HCT116 (cell line): ENCODE measurements at regions not wholly inside any gene's neighbourhood (a gene's known extent, or its start where the extent isn't known, plus 50 kb on each side); places are given as distances from the start of the nearest gene placed in this dataset.
A peak's percentile ranks its signal among the peaks of the same experiment; 100 is the strongest.

Experiments
- ATAC-seq: fragments of 200-7000 bp; cut with Tn5 transposase; 2 replicates; pipeline ENCODE4 v1.9.1; 2020; ENCODE audit warnings: mild to moderate bottlenecking, moderate library complexity
- BruUV-seq: library from RNA; stranded (reverse); fragments of 400-500 nt; replicated peaks from 2 replicates; lab custom pipeline; 2021; lab: Mats Ljungman, UMichigan
- CTCF ChIA-PET: fragments of 300-600 bp; sonication (Branson Sonifier 250); formaldehyde crosslinking; loops from one replicate; lab custom pipeline; 2021; ENCODE audit warnings: antibody characterized with exemption; lab: Charles Lee
- POLR2A ChIA-PET: fragments of 300-600, 350-600 bp; sonication (Branson Sonifier 250); formaldehyde crosslinking; loops from one replicate; lab custom pipeline; 2021; ENCODE audit warnings: antibody characterized with exemption; lab: Charles Lee
- RAD21 ChIA-PET, 2 experiments: fragments of 300-600 bp; sonication (Branson Sonifier 250); formaldehyde crosslinking; loops; one replicate each; lab custom pipeline; 2023; ENCODE audit warnings: low total read pairs in 2 of 2; ENCODE audit not compliant: uncharacterized antibody in 2 of 2, unreplicated experiment in 2 of 2, low non-redundant PET in 1 of 2; lab: Charles Lee
- DNase-seq: peaks from one replicate; pipeline ENCODE4 v3.0.0-alpha.2; 2010; ENCODE audit warnings: low read depth, low spot score
- H2AFZ ChIP-seq: fragments of 200-600 bp; shearing (Covaris generic), sonication (generic); 2 replicates; pipeline ENCODE4 v1.6.1; 2017; ENCODE audit warnings: low read depth, mixed run types, mixed read lengths, antibody characterized with exemption, low read length; ENCODE audit not compliant: poor library complexity, severe bottlenecking
- H3K27ac ChIP-seq: 2 replicates; pipeline ENCODE4 v1.5.1; 2012; ENCODE audit warnings: low read depth, low read length
- H3K27me3 ChIP-seq: fragments of 200-600 bp; sonication (generic); 2 replicates; pipeline ENCODE4 v1.6.1; 2016; ENCODE audit warnings: mixed run types, low read length, mixed read lengths; ENCODE audit not compliant: insufficient read depth
- H3K36me3 ChIP-seq, 2 experiments: fragments of 200-500 bp in 1 of 2; fragments of 200-600 bp in 1 of 2; sonication (Bioruptor generic) in 1 of 2; sonication (generic) in 1 of 2; 2 replicates each; pipeline versions ENCODE4 v1.5.1 to v1.6.1; 2014 to 2016; ENCODE audit warnings: low read length in 2 of 2, inconsistent platforms in 1 of 2, mixed read lengths in 1 of 2, mixed run types in 1 of 2; ENCODE audit not compliant: insufficient read depth in 2 of 2, control insufficient read depth in 1 of 2
- H3K4me1 ChIP-seq, 2 experiments: fragments of 200-600 bp in 1 of 2; sonication (generic) in 1 of 2; 2 replicates each; pipeline versions ENCODE4 v1.5.1 to v1.6.1; 2012 to 2017; ENCODE audit warnings: low read length in 2 of 2, inconsistent platforms in 1 of 2, mild to moderate bottlenecking in 1 of 2, mixed read lengths in 1 of 2, mixed run types in 1 of 2, moderate library complexity in 1 of 2; ENCODE audit not compliant: insufficient read depth in 2 of 2, control insufficient read depth in 1 of 2
- H3K4me2 ChIP-seq: fragments of 200-600 bp; sonication (generic); 2 replicates; pipeline ENCODE4 v1.6.1; 2017; ENCODE audit warnings: mixed run types, low read length, mixed read lengths
- H3K4me3 ChIP-seq, 2 experiments: fragments of 200-600 bp in 1 of 2; sonication (generic) in 1 of 2; replicated peaks in 1 of 2; 2 replicates each; pipeline ENCODE4 v1.5.1; 2011 to 2016; ENCODE audit warnings: low read length in 2 of 2, control low read depth in 1 of 2, low read depth in 1 of 2, mild to moderate bottlenecking in 1 of 2, mixed read lengths in 1 of 2, mixed run types in 1 of 2
- H3K79me2 ChIP-seq: fragments of 200-600 bp; sonication (generic); 2 replicates; pipeline ENCODE4 v1.6.1; 2017; ENCODE audit warnings: mild to moderate bottlenecking, mixed run types, low read length, moderate library complexity, mixed read lengths; ENCODE audit not compliant: insufficient read depth
- H3K9ac ChIP-seq: fragments of 200-600 bp; sonication (generic); 2 replicates; pipeline ENCODE4 v1.6.1; 2016; ENCODE audit warnings: low read length, mixed read lengths
- H3K9me2 ChIP-seq: fragments of 200-600 bp; sonication (generic), shearing (Covaris generic); 2 replicates; pipeline ENCODE4 v1.6.1; 2017; ENCODE audit warnings: mixed run types, mild to moderate bottlenecking, moderate library complexity; ENCODE audit not compliant: insufficient read depth
- H3K9me3 ChIP-seq, 2 experiments: fragments of 200-500 bp in 1 of 2; fragments of 200-600 bp in 1 of 2; sonication (Bioruptor generic) in 1 of 2; sonication (generic) in 1 of 2; 2 replicates each; pipeline ENCODE4 v1.6.1; 2014 to 2017; ENCODE audit warnings: low read length in 2 of 2, mixed read lengths in 2 of 2, inconsistent platforms in 1 of 2, low read depth in 1 of 2, mild to moderate bottlenecking in 1 of 2, mixed run types in 1 of 2, moderate library complexity in 1 of 2; ENCODE audit not compliant: control insufficient read depth in 1 of 2, insufficient read depth in 1 of 2
- H4K20me1 ChIP-seq: fragments of 200-600 bp; sonication (generic), shearing (Covaris generic); 2 replicates; pipeline ENCODE4 v1.6.1; 2017; ENCODE audit warnings: mixed run types, mild to moderate bottlenecking, moderate library complexity; ENCODE audit not compliant: insufficient read depth
- FOSL1 ChIP-seq: IDR thresholded peaks from 2 replicates; pipeline ENCODE4 v1.6.1; 2012; ENCODE audit warnings: low read depth
- intact Hi-C: fragments of 100-400 bp; cut with micrococcal nuclease; formaldehyde crosslinking; loops from 2 replicates; pipeline ENCODE4 v1.10.0; 2022
- TF ChIP-seq, protein P1 (sequence below): IDR thresholded peaks from 2 replicates; pipeline ENCODE4 v1.6.1; 2012; ENCODE audit warnings: low read depth

DNA sequence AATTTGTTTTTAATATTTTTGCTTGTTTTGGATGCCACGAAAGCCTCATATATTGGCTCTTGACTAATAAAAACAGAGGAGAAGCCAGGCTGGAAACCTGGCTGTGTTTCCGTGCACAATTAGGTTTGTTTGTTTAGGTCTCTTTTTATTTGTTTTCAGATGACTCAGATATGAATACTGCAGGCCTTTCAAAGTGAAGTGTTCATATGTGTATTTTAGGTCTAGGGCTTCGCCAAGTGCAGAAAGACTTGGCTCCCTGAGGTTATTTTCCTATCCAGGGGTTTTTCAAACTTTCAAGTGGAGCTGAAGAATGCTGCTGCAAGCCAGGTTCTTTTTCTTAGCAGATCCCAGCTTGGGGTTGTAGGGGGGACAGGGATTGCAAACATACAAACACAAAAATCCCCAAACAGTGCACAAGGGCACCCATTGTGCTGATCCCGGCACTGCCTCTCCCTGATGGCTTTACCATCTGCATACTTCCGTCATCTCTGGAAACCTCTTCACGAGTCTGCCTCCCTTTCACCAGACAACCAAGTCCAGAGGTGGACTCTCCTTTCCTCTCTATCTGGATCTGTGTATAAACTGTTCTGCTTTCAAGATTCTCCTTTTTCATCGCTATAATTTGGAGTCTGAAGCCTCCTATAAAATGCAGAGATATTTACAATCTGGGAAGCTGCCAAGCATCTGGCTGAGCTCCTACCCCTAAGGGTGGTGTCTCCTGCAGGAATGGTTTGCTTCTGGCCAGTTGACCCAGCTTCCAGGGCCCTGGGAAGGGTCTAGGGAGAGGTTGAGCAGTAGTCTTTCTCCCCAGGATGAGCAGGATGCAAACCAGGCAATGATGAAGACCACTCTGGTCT is 108.6 kb downstream of the SMIM20 start:
- ATAC-seq (peak; percentile 52; the same call in 1 of the 2 replicates), DNase-seq (no peak)
- no TSS peak for BruUV-seq
- Histone ChIP-seq H3K4me1 (peaks cover 15 to 20% of the 10 kb centered on the region in 2 experiments), H4K20me1 (no peaks in the 10 kb centered on the region), H3K9me3 (no peaks in the 10 kb centered on the region), H3K27me3 (peaks cover 6% of the 10 kb centered on the region; the same call in 1 of the 2 replicates), H3K27ac (no peak overlapping the region), H3K36me3 (no peaks in the 10 kb centered on the region), H3K79me2 (no peaks in the 10 kb centered on the region), H3K4me3 (no peak overlapping the region), H2AFZ (no peak overlapping the region), H3K4me2 (peak overlapping the region; percentile 9; the same call in 1 of the 2 replicates), H3K9me2 (no peaks in the 10 kb centered on the region), H3K9ac (no peak overlapping the region)
- ChIA-PET POLR2A (no interaction called here), RAD21 (no interaction called here), CTCF (interaction anchor here (1.1 kb wide), 1 partner anchor 34 kb away, joined by 3 read pairs; no protein-coding TSS in a partner anchor)
- intact Hi-C loops, result no loop called here
- TF ChIP-seq, protein P1, sequence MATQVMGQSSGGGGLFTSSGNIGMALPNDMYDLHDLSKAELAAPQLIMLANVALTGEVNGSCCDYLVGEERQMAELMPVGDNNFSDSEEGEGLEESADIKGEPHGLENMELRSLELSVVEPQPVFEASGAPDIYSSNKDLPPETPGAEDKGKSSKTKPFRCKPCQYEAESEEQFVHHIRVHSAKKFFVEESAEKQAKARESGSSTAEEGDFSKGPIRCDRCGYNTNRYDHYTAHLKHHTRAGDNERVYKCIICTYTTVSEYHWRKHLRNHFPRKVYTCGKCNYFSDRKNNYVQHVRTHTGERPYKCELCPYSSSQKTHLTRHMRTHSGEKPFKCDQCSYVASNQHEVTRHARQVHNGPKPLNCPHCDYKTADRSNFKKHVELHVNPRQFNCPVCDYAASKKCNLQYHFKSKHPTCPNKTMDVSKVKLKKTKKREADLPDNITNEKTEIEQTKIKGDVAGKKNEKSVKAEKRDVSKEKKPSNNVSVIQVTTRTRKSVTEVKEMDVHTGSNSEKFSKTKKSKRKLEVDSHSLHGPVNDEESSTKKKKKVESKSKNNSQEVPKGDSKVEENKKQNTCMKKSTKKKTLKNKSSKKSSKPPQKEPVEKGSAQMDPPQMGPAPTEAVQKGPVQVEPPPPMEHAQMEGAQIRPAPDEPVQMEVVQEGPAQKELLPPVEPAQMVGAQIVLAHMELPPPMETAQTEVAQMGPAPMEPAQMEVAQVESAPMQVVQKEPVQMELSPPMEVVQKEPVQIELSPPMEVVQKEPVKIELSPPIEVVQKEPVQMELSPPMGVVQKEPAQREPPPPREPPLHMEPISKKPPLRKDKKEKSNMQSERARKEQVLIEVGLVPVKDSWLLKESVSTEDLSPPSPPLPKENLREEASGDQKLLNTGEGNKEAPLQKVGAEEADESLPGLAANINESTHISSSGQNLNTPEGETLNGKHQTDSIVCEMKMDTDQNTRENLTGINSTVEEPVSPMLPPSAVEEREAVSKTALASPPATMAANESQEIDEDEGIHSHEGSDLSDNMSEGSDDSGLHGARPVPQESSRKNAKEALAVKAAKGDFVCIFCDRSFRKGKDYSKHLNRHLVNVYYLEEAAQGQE, result no peak
- TF ChIP-seq FOSL1, result peak; percentile 27; the same call in 1 of the 2 replicates
